GM21390 (cell line): ENCODE measurements at regions not wholly inside any gene's neighbourhood (a gene's known extent, or its start where the extent isn't known, plus 50 kb on each side); places are given as distances from the start of the nearest gene placed in this dataset.
"Not testable (repeated sequence)": the region's sequence is repeated elsewhere in the genome, so short reads cannot be mapped to it uniquely, and the experiment has no call there.

Experiments used
- ATAC-seq: cut with Tn5 transposase; IDR thresholded peaks from one replicate; pipeline ENCODE4 v1.9.1; 2021; ENCODE audit not compliant: unreplicated experiment

DNA sequence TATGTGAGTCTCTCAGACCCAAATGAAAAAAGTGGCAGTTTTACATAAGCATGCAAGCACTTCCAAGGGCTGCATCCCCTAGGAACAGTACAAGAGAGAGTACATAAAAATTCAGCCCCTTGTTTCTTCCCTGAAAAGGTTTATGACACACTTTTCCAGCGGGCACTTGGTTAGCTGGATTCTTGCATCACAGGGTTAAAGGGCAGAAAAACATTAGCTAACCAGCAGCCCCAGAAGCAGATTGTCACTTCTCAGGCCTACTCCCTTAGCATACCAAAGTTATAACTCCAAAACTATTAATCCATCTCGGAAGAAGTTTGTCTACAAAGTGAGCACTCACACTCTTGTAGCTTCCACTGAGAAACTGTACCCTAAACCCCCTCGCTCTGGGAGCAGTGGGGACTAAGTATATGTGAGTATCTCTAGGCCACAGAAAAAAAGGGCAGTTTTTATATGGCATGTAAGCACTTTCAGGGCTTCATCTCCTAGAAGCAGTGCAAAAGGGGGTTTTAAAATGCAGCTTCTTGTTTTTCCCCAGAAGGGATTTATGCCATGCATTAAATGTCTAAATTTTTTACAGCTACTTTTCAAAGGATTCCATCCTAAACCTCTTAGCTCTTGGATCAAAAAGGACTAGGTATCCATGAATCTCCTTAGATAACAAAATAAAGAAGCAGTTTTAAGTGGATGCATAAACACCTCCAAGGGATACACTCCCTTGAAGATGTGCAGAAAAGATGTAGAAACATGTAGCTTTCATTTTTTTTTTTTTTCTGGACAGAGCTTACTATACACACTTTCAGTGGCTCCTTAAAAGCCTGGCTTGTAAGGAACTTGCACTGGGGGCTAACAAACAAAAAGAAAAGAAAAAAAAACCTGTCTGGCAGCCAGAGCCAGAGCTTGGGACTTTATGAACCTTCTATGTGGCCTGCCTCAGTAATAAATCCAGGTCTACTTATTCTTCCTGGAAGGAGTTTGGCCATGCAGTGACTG, 956.7 kb downstream of the CCSER2 start:
- ATAC-seq = no peak

DNA sequence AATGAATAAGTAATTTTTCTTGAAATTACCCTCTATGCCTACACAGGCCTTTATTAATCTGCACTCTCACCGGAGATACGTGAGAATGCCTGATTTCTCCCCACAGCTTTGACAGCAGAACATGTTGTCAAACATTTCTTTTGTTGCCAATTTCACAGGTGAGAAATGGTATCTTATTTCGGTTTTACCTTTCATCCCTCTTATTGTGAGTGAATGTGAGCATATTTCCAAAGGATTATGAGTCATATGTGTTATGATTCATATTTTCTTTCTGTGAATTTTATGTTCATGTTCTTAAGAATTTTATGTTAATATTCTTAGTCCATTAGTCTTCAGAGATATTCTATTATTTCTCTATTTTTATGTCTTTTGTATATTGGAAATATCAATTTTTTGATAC, 965.1 kb downstream of the CCSER2 start:
- no peak for ATAC-seq

DNA sequence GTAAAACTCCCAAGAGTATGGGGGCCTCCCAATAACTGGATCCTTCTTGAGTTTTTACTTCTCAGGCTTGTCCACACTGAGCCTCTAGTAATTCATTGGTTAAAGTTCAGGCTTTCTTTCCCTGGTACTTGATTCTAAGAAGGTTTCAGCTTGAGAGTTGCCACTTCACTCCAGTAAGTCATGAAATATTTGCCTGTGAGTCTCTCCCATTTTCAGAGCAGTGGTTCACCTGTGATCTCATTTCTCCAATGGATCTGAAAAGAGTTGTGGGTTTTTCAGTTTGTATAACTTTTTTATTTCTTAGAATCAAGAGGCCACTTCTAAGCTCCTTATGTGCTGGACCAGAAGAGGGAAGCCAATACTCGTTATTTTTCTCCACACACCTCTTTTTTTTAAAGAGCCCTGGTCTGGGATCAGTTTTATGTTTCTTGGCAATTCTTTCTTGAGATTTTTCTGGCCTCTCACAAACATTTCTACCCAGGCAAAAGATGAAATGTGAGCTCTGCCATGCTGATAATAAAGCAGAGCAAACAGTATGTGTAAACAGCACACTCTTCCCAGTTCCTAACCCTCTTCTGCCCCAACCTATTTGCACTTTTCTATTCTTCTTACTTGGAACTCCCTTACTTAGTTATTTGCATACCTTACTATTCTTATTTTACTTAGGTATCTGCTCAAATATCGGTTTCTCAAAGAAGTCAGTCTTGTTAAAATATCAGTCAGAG, 983.4 kb downstream of the CCSER2 start:
- ATAC-seq = no peak

DNA sequence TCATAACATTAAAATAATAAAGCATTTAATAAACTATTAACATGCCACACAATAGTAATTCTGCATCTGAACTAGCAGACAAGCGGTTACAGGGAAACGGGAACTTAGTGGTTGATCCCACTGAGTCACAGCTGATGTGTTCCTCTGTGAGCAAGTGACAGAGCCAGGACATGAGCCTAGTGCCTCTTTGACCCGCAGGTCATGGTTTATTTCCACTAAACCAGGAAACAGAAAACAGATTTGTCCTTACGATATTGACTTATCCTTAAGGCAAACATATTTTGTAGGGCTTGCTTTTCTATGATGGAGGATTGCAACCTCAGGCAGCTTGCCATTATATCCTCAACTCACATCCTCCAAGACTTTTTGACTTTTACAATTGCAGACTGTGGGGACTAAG, 987.3 kb downstream of the CCSER2 start:
- no peak for ATAC-seq

DNA sequence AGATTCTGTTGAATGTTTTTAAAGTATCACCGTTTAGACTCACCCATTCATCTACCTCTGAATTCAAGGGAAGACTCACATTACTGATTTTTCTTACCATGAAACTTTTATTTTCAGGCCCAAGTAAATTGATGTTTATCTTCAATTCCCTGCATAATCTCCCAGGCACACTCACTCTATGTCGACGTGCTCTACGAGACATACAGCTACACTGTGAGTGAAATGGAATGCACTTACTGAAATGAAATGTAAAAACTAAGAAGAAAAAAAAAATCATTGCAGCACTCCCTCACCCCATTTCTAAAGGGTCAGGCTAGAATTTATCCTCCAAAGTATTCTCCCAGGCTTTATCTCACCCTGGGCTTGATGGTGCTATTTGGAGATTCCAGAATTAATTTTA, 987.9 kb downstream of the CCSER2 start:
- ATAC-seq = no peak

DNA sequence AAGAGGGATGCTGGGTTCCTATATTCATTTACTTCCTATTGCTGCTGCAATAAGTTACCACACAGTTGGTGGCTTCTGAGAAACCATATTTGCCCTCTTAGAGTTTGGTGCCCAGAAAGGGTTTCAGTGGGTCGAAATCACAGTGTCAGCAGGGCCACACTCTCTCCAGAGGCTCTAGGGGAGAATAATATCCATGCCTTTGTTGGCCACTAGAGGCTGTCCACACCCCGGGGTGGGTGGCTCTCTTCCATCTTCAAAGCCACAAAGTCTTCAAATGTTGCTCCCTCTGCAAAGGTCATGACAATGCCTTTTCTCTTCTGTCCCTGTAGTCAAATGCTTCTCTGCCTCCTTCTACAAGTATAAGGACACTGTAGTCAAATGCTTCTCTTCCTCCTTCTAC, 989.4 kb downstream of the CCSER2 start:
- no peak for ATAC-seq

DNA sequence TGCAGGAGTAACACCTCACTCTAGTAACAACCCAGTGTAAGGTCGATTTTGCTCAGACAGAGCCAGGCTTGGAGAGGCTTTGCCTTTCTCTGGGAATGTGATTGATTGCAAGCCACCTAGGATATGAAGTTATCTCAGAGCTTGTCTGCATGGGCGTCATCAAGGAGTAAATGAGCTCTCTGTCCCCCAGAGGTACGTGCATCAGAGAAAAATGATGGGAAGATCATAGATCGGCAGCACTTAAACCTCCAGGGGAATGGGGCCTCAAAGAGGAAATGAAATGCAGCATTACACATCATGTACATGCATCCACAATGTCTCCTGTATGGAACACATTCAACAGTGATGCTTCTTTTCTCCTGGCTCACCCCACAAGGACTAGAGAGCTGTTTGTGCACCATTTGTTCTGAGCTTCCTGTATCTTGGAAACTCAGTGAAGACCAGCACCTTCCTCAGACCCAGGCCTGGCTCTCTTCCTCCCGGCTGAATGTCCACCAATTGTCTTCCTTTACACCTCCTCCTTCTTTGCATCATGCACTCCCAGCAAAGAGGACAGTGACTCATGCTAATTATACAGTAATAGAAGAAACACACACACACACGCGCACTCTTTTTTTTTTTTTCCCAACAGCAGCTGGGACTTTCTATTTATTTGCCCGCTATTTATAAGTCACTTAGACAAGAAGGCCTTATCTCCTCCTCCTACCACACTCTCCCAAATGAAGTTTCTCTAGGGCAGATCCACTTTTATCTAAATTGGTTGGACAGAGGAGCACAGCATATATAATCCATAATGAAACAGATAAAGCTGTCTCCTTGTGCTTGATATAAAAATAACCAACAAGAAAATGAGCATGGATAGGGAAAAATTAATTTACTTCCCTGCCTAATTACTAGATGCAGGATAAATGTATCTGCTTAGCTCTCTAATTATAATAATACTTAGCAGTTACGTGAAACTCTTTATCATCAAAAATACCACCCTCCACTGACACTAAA, 990.7 kb downstream of the CCSER2 start:
- no peak for ATAC-seq

DNA sequence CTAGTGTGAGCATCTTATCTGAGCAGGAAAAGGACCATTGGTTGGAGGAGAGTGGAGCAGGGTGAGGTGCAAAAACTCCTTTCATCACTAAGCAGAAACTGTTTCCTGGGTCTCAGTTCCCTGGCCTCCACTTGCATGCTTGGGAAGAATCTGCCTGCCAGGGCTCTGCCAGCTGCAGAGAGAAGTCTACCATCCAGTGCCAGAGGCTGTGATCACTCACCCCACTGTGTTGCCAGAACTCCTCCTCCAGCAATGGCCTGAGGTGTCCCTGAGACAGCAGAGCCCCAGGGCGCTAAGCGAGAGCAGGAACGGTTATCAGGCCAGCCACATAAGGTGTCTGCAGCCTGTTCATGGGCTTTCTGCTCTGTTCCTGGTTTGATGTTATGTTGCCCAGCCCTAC, 991.4 kb downstream of the CCSER2 start:
- no peak for ATAC-seq

DNA sequence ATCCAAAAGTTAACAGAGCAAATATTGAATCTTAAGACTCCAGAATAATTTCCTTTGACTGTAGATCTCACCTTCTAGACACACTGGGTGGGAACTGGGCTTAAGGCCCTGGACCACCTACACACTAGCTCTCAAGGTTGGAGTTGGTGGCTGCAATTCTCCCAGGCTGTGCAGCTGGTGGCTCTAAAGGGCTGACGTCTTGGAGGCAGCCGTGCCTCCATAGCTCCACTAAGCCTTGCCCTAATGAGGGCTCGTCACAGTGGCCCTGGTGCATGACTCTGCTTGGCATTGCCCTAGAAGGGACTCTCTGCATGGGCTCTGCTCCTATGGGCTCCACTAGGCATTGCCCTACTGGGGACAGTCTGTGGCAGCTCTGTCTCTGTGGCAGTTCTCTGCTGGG, 1005.2 kb downstream of the CCSER2 start:
- ATAC-seq = no peak

DNA sequence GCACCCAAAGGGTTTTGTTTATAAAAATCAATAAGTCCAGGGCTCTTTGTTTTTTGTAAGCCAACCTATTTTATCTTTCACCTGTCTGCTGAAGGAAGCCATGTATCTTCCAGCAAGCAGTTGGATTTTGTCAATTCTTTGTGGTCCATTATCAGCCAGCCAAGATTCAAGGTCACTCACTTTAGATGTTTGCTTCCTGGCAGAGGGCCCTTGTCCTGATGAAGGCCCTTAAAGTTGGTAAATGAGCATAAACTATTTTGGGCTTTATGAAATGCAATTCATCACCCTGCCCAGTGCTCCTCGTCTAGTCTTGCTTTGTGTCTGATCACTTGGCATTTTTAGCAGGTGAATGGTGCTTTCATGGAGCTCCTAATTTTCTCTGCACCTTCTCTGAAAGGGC, 1004.2 kb downstream of the GRID1 start:
- ATAC-seq = no peak

DNA sequence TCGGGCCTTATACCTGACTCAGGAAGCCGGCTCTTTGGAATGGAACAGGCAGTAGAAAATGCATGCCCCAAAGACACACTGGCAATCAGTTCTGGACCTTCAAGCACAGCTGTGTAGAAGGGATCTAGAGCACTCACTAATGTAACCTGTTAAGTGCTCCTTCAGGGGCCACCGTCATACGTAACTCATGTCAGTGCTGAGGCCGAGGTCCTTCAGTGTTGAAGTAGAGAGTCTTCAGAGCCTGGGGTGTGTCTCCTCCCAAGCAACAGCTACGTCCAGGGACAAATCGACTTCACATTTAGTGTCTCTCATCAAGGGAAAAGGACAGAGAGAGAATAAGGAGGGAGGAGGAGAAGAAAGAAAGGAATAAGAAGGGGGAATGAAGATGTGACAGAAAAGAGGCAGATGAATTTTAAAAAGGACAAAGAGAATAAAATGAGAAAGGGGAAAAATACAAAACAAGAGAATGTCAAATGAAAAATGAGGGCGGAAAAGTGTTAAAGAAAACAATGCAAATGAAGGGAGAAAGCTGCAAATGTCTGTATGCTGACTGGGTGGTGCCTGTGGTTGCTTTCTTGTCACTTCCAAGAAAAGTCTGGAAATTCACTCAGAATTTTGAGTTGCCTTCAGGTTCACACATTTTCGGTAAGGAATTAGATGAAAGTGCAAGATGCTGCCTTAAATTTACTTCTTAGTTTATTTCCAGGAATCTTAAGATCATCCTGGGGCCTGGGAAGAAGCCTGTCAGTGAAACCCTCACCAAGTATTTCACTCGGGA, 989.4 kb downstream of the GRID1 start:
- ATAC-seq = no peak

DNA sequence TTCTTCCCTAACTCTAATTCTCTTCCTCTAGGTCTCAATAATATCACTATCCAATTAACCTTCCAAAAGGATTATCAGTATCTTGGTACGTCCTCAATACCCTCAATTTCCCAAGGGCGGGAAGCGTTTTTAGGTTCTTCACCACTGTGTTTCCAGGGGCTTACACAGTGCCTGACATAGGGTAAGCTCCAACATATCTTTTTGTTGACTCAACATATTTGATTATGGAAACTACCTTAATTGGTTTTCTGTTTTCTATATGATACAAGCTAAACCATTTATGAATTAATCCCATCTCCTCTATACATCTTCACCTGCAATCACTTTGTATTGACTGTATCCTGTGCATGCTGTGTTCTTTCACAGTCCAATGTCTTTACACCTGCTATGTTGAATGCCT, 987.3 kb downstream of the GRID1 start:
- ATAC-seq = no peak

DNA sequence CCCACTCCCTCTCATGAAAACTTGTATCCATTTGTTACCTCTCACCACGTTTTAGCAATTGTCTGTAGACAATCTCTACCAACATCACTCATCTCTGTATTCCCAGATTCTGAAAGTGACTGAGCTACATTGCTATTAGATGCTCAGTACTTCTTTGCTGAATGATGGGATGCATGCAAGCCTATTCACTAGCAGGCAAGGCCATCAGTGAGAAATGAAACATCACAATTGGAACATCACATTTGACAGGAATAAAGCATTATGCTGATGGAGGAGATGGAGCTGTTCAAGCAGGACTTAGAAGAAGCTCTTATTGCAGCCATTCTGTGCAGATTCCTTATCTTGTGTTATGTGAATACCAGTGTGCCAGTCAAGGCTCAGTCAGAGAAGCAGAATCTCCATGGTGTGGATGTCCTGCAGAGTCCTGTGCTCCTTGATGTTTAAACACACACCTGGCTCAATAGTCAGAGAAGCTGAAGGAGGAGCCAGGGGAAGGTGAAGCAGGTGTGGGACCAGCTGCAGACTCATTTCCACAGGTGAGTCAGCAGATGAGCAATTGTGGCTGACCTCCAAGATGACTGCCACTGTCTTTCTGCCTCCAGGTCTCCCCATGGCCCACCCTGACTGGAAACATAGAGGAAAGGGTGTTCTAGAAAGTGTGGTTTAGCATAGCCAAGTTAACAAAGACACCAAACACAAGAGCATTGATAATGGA, 965.5 kb downstream of the GRID1 start:
- no peak for ATAC-seq

DNA sequence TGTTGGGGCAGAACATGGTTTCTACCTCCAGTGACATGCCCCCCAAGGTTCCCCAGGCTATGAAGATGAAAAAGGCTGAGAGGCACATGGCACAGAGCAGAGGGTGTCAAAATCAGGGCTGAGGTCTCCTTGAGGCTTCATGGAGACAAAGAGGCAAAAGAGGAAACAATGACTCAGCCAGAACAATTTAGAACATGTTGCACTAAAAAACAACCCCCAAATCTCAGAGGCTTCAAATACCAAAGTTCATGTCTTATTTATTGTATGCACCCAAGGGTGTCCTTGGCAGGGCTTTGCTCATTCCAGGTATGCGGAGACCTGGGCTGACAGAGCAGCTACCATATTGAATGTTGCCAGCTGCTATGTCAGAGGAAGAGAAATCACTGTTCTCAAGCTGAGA, 964.1 kb downstream of the GRID1 start:
- no peak for ATAC-seq

DNA sequence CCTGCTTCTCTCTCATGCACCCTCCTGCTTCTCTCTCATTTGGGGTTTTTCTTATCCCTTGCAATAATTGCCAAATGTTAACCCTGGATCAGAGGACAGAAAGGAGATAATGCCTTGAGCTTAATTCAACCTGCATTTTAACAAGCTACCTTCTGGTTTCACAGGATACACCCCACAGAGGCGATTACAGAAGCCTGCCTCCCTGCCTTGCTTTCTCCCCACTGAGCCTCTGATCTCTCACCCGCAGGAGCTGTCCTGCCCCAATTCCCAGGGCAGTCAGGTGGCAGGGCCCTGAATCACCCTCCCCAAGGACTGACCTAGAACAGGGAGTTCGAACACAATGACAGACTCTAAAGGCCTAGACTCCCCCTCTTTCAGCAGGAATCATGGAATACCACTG, 959.5 kb downstream of the GRID1 start:
- no peak for ATAC-seq

DNA sequence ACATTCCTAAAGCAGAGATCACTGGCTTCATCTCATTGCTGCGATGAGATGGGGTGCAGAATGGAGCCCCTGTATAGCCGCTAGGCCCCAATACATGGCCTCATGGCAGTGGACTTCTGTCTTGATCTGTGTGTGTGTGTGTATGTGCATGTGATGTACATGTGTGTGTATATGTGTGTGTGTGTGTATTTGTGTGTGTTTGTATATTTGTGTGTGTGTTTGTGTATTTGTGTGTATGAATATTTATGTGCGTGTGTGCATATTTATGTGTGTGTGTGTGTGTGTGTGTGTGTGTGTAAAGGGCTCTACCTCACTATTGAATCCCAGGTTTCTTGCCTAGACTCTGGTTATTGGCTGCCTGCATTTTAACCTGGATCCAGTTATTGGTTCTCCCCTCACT, 958.2 kb downstream of the GRID1 start:
- no peak for ATAC-seq

DNA sequence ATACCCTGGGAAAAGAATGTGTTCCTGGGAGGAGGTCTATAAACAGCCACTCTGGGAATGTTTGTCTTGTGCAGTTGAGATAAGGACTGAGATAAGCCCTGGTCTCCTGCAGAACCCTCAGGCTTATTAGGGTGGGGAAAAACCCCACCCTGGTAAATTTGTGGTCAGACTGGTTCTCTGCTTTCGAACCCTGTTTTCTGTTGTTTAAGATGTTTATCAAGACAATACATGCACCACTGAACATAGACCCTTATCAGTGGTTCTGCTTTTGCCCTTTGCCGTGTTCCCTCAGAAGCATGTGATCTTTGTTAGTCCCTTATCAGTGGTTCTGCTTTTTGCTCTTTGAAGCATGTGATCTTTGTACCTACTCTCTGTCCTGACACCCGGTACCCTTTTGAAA, 956.0 kb downstream of the GRID1 start:
- ATAC-seq = not testable (repeated sequence)

DNA sequence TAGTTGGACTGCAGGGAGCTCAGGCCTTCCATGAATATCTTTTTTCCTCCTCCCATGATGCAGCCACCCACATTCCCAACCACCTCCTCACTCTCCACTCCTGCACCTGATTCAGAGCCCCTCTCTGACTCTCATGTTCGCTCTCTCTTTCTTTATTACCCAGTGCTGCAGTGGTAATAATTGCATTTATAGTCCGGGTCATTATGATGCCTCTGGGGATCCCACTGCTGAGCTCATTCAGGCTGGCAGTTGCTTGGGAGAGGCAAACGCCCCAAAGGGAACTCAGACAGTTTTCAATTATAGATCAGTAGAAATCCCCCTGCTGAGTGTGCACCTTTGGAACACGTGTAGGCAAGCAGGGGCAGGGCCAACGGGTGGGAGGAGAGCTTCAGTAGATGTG, 953.0 kb downstream of the GRID1 start:
- ATAC-seq = no peak

DNA sequence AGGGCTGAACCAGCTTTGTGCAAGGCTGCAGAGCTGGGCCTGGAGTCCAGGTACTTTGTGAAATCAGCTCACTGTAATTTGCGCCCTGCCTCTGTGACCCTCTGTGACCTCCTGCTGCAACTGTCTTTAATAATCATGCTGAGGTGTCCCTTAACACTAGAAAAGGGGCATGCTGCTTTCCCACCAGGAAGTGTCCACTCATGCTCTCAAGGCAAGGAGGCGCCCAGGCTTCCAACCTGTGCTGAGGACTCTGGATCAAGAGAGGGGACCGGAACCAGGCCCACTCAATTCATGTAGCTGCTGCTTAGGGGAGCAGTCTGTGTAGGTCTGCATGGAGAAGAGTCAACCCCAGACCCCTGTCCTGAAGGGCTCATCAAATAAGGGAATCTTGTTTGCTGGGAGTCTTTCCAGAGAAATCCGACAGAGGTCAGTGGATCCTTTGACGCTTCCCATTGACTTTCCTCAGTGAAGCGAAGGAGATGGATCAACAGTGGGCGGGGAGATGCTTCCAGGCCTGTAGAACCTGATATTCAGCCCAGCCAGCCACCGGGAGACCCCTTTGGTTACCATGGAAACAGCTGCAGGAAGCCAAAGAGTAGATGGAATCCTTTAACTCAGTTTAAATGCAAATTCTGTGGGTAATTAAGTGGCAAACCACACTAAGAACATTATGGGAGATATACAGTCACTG, 945.9 kb downstream of the GRID1 start:
- no peak for ATAC-seq
